ENCODE measurements at regions not wholly inside any gene's neighbourhood (a gene's known extent, or its start where the extent isn't known, plus 50 kb on each side); places are given as distances from the start of the nearest gene placed in this dataset.

GRCh38 chr4:4749137-4749536 lies 110.3 kb upstream of the MSX1 start:
- WGBS (ENCODE audit: insufficient coverage, insufficient replicate concordance, low lambda C conversion rate, missing lambda C conversion rate) = 31% methylated on average over 5 of the region's 5 CpGs
- Histone ChIP-seq H3K79me2 (ENCODE audit: control insufficient read depth, insufficient read depth, low read length) (no peaks in the 10 kb centered on the region), H3K36me3 (ENCODE audit: control insufficient read depth in 2 of 2, insufficient read depth in 2 of 2, low read length in 1 of 2) (no peaks in the 10 kb centered on the region), H3K4me2 (ENCODE audit: control insufficient read depth, insufficient read depth) (no peak overlapping the region), H3K4me3 (no peak overlapping the region), H3K9me3 (replicated peaks; ENCODE audit: control insufficient read depth, insufficient read depth, low read length) (peaks cover 5% of the 10 kb centered on the region; the same call in 1 of the 3 replicates), H2AFZ (ENCODE audit: control insufficient read depth, low read depth, low read length) (no peak overlapping the region), H3K27ac (ENCODE audit: control insufficient read depth, insufficient read depth) (no peak overlapping the region), H3K27me3 (replicated peaks in 1 of 2; ENCODE audit: control insufficient read depth in 2 of 2, insufficient read depth in 2 of 2, low read length in 1 of 2) (no peaks in the 10 kb centered on the region), H3K9ac (ENCODE audit: control insufficient read depth, insufficient read depth, low read length) (no peak overlapping the region), H3K4me1 (ENCODE audit: control insufficient read depth, insufficient read depth, low read length) (no peaks in the 10 kb centered on the region), H4K20me1 (ENCODE audit: control insufficient read depth, insufficient read depth) (no peaks in the 10 kb centered on the region)
- CTCF ChIA-PET = no interaction called here
- no peak for TF ChIP-seq KLF5 (IDR thresholded peaks at IDR 0.05; ENCODE audit: partially characterized antibody)
- no peak for TF ChIP-seq ZNF384 (IDR thresholded peaks at IDR 0.05; ENCODE audit: borderline replicate concordance, low read depth, low read length)
- TF ChIP-seq RELB (IDR thresholded peaks at IDR 0.05; ENCODE audit: low read depth) = no peak
- no peak for TF ChIP-seq HSF1 (IDR thresholded peaks at IDR 0.05; ENCODE audit: low read depth, low read length)
- TF ChIP-seq IRF4 (IDR thresholded peaks at IDR 0.05; ENCODE audit: low read depth, low read length) = no peak
- TF ChIP-seq SP1 (IDR thresholded peaks at IDR 0.05; ENCODE audit: low read depth, low read length) = no peak
- TF ChIP-seq KAT2A (conservative IDR thresholded peaks at IDR 0.05; ENCODE audit: control insufficient read depth, low read depth, low read length) = no peak
- no peak for TF ChIP-seq MXI1 (IDR thresholded peaks at IDR 0.05; ENCODE audit: low read depth, low read length)
- no peak for TF ChIP-seq YBX1 (IDR thresholded peaks at IDR 0.05)
- no peak for TF ChIP-seq POLR2A (IDR thresholded peaks at IDR 0.05; ENCODE audit: low read depth, low read length)
- no peak for TF ChIP-seq ZNF622 (IDR thresholded peaks at IDR 0.05)
- in situ Hi-C loops (cut with MboI) = no loop called here
- DNase-seq (ENCODE audit: low read depth, low spot score) (no peak), FAIRE-seq (no peak), ATAC-seq (no peak)
- POLR2A ChIA-PET = no interaction called here
- RAD21 ChIA-PET (ENCODE audit: unreplicated experiment) = no interaction called here
- intact Hi-C loops (cut with micrococcal nuclease; ENCODE audit: unreplicated experiment) = no loop called here
- BruUV-seq (replicated peaks) = no TSS peak
- SMC1A ChIA-PET (ENCODE audit: uncharacterized antibody, unreplicated experiment) = interaction anchor here (0.5 kb wide), 1 partner anchor 157 kb away, joined by 3 read pairs; no protein-coding TSS in a partner anchor

Data from GM12878 (cell line).